ENCODE measurements at regions not wholly inside any gene's neighbourhood (a gene's known extent, or its start where the extent isn't known, plus 50 kb on each side); places are given as distances from the start of the nearest gene placed in this dataset.
"Not testable (repeated sequence)": the region's sequence is repeated elsewhere in the genome, so short reads cannot be mapped to it uniquely, and the experiment has no call there.

- no peak for DNase-seq (ENCODE audit: low spot score)
These were observed 201.5 kb downstream of the SMAD2 start for GRCh38 chr18:47728921-47729320.

- DNase-seq (ENCODE audit: low spot score) = no peak
These were observed 203.1 kb downstream of the SMAD2 start for GRCh38 chr18:47727409-47727808.

- no peak for DNase-seq (ENCODE audit: low spot score)
These were observed 203.9 kb downstream of the SMAD2 start for GRCh38 chr18:47726550-47726949.

GRCh38 chr18:47725656-47726055 lies 204.8 kb downstream of the SMAD2 start:
- DNase-seq (ENCODE audit: low spot score) = no peak

DNA sequence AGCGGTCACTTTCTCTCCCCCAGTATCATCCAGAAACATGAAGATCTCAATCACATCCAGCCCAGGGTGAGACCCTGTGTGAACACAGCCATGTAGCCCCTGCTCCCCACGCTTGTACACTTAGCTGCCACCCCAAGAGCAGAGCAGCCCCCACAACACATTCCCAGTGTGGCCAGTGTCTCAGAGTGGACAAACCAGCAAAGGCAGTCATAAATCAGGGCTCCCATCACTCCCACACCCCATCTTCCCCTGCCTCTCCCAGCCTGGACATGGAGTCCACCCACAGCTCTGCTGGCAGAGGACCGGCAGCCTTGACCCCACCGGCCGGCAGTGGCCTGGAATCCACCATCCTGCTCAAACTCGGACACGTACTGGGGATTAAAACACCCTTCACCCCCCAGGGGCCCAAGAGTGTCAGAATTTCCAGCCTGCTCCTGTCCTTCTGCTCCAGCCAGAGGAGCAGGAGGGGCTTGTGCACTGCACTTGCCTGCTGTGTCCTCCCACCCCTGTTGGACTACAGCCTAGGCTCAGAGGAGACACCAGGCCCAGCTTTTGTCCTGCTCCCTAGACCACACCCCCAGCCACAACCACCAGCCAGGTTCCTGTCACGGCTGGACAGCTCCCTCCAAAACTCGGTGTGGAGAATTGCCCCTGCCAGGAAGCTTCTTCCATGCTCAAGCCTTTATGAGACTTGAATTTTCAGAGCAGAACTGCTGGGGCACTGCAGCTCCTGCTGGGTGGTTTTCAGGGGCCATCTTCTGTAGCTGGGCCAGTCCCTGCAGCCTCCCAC lies 206.1 kb downstream of the SMAD2 start:
- no peak for DNase-seq (ENCODE audit: low spot score)

- no peak for DNase-seq (ENCODE audit: low spot score)
These were observed 208.6 kb downstream of the SMAD2 start for GRCh38 chr18:47721876-47722275.

DNA sequence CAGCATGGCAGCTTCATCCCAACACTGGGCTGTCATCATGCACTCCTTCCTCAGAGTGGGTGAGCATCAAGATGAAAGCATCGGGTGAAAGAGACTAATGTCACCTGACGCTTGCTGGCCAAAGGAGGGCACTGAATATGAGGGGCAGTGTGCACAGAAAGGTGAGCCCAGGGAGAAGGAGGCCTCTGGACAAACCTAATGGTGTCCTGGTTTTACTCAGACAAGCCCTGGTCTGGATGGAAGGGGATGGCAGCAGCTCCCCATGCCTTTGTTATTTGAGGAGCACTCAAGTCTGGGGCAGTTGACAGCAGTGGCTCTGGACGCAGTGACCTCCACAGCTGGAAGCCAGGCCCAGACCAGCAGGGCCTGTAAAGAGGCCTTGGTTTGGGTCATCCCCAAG lies 209.7 kb downstream of the SMAD2 start:
- no peak for DNase-seq (ENCODE audit: low spot score)

DNA sequence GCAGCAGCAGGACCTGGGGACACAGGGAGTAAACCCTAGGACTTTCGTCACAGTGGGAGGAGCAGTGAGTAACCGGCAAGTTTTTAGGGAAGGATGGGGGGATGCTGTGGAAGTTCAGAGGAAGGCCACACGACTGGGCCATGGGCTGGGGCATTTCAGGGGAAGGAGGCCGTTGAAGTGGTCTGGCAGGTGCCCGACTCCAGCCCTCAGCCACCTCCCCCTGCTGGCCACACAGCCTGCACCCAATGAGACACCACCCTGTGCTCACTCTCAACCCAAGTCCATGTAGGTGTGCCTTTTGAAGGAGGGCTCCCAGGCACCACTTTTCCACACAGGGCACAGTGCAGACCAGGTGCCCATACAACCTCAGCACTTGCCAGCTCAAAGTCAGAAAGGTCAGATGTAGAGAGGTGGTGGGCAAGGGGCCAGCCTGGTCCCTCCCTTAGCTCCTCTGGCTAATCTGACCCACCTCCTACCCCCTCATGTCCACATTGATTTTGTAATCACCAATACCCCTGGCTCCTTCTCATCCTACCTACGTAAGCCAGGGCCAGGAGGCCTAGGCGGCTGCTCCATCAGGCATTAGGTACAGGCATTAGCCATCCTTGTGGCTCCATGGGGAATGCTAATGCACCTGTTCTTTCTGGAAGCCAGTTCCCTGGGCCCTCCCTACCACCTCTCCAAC lies 211.2 kb downstream of the SMAD2 start:
- DNase-seq (ENCODE audit: low spot score) = no peak

GRCh38 chr18:47718646-47719045 lies 211.8 kb downstream of the SMAD2 start:
- no peak for DNase-seq (ENCODE audit: low spot score)

DNA sequence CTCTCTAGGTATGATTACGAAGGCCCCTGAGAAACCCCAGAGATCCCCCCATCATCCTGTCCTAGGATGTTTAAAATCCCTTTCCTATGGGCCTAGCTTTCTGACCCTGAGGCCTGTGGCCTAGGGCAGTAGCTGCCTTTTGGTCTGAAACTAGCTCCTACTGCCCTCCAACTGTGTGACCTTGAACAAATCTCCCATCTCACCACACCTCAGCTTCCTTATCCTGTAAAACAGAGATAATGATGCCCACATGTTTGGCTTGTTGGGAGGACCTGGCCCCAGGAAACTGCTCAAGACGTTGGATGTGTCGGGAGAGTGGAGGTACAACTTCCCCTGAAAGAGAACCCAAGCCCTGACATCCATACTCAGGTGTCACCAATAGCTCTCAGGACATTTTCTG lies 213.2 kb downstream of the SMAD2 start:
- DNase-seq (ENCODE audit: low spot score) = no peak

GRCh38 chr18:47716632-47717185 lies 213.8 kb downstream of the SMAD2 start:
- DNase-seq (ENCODE audit: low spot score) = no peak

DNA sequence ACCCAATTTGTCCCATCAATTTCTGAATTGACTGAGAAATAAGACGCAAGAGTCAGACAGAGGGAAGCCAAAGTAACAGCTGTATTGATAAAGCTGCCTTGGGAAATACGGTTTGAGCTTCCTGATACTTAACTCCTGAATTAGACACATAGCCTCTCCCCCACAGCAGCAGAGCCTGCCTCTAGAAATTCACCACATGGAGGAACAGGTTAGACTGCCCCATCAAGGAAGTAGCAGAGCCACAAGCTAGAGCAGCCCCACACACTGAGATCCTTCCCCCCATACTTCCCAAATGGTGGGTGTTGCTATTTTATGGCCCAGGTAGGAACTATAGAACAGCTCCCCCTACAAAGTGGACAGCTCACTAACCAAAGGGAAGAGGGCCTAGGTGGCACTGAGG lies 220.0 kb downstream of the SMAD2 start:
- no peak for DNase-seq (ENCODE audit: low spot score)

GRCh38 chr18:47709556-47709955 lies 220.9 kb downstream of the SMAD2 start:
- DNase-seq (ENCODE audit: low spot score) = no peak

GRCh38 chr18:47708206-47708605 lies 222.3 kb downstream of the SMAD2 start:
- DNase-seq (ENCODE audit: low spot score) = no peak

- no peak for DNase-seq (ENCODE audit: low spot score)
These were observed 229.3 kb downstream of the SMAD2 start for GRCh38 chr18:47701134-47701533.

DNA sequence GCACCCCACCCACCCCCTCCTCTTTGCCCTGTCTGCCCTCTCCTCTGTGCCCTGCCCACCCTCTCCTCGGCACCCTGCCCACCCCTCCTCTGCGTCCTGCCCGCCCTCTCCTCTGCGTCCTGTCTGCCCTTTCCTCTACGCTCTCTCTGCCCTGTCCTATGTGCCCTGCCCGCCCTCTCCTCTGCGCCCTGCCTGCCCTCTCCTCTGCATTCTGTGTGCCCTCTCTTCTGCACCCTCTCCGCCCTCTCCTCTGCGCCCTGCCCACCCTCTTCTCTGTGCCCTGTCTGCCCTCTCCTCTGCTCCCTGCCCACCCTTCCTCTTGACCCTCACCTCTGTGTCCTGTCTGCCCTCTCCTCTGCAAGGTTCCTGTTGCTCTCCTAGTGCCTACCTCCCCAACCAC lies 233.6 kb downstream of the SMAD2 start:
- no peak for DNase-seq (ENCODE audit: low spot score)

DNA sequence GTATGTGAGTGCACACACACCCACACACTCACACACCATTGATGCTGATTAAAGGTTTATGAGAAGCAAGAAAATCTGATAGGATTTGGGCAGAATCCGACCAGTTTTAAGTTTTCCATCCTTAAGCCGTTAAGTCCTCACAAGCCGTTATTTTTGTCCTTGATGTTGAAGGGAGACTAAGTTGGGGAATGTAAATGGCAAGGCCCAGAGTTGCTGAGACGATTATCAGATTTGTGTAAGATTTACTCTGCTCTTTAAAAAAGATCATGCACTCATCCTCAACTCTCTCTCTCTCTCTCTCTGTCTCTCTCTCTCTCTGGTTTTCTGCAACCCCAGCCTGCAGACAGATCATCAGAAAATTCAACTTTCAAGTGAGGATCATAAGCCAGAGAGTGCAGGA lies 238.8 kb downstream of the SMAD2 start:
- DNase-seq (ENCODE audit: low spot score) = no peak

DNA sequence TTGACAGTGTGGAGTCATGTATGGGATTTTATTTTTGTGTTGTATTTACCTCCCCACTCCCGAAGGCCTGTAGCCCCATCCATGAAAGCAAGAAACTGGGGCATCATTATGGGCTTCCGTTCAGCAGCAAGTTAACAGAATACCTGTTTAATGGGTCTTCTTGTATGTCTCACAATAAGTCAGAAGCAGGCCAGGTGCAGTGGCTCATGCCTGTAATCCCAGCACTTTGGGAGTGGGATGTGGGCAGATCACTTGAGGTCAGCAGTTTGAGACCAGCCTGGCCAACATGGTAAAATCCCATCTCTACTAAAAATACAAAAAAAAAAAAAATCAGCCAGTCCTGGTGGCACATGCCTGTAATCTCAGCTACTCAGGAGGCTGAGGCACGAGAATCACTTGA lies 239.7 kb downstream of the SMAD2 start:
- not testable (repeated sequence) for DNase-seq (ENCODE audit: low spot score)

DNA sequence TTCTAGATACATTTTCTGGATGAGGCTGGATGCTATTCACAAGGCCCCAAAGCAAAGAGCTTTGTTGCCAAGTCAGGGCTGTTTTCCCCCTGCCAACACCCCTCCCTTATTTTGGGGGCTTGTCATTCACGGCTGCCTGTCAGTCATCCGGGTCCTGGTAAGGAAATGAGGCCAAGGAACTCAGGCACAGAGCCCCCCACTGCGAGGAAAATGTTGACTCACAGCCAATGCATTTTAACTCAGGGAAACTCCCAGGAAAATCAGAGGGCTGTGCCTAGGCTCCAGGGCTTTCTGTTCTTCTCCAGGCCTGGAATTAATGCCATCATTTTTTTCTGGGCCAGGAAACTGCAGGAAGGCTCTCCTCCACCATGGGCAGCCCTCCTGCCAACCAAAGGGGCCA lies 241.1 kb downstream of the SMAD2 start:
- DNase-seq (ENCODE audit: low spot score) = no peak

GRCh38 chr18:47686806-47687205 lies 243.7 kb downstream of the SMAD2 start:
- DNase-seq (ENCODE audit: low spot score) = no peak

GRCh38 chr18:47683774-47684173 lies 246.7 kb downstream of the SMAD2 start:
- DNase-seq (ENCODE audit: low spot score) = no peak

- no peak for DNase-seq (ENCODE audit: low spot score)
These were observed 247.6 kb downstream of the SMAD2 start for GRCh38 chr18:47682876-47683275.

- DNase-seq (ENCODE audit: low spot score) = no peak
These were observed 250.0 kb downstream of the SMAD2 start for GRCh38 chr18:47680488-47680887.
